GM12873 (cell line): ENCODE measurements at regions not wholly inside any gene's neighbourhood (a gene's known extent, or its start where the extent isn't known, plus 50 kb on each side); places are given as distances from the start of the nearest gene placed in this dataset.

Experiments used
- CTCF ChIP-seq: IDR thresholded peaks from 2 replicates; pipeline ENCODE4 v1.5.1; 2012; ENCODE audit warnings: low read depth, mild to moderate bottlenecking, moderate library complexity, low read length, control low read depth; ENCODE audit not compliant: insufficient read depth; ENCODE audit errors: missing control alignments

GRCh38 chr10:64158551-64158950 is 637.4 kb downstream of the REEP3 start:
- TF ChIP-seq CTCF: no peak

- no peak for TF ChIP-seq CTCF
Observed at GRCh38 chr10:64159910-64160872, 639.0 kb downstream of the REEP3 start.

- TF ChIP-seq CTCF: no peak
Observed at GRCh38 chr10:64170791-64171190, 649.6 kb downstream of the REEP3 start.

- no peak for TF ChIP-seq CTCF
Observed at GRCh38 chr10:64173826-64174225, 652.6 kb downstream of the REEP3 start.

- no peak for TF ChIP-seq CTCF
Observed at GRCh38 chr10:64174666-64175255, 653.6 kb downstream of the REEP3 start.

- TF ChIP-seq CTCF: no peak
Observed at GRCh38 chr10:64175271-64175962, 654.2 kb downstream of the REEP3 start.

GRCh38 chr10:64182671-64183070 is 661.5 kb downstream of the REEP3 start:
- TF ChIP-seq CTCF: no peak
